ENCODE measurements at regions not wholly inside any gene's neighbourhood (a gene's known extent, or its start where the extent isn't known, plus 50 kb on each side); places are given as distances from the start of the nearest gene placed in this dataset.

- no peak overlapping the region for H3K4me3 ChIP-seq (ENCODE audit: low read length)
- no peak for TF ChIP-seq CTCF (conservative IDR thresholded peaks at IDR 0.05; ENCODE audit: low read length)
- no peak for DNase-seq (ENCODE audit: low read depth)
Observed at GRCh38 chr7:91564541-91564940, 300.3 kb downstream of the FZD1 start.

GRCh38 chr7:91565499-91566401 lies 301.5 kb downstream of the FZD1 start:
- H3K4me3 ChIP-seq (ENCODE audit: low read length): peak overlapping the region; percentile 14
- peak; percentile 69 for DNase-seq (ENCODE audit: low read depth)
- TF ChIP-seq CTCF (conservative IDR thresholded peaks at IDR 0.05; ENCODE audit: low read length): no peak

GRCh38 chr7:91566402-91566732 lies 302.1 kb downstream of the FZD1 start:
- no peak for DNase-seq (ENCODE audit: low read depth)
- no peak for TF ChIP-seq CTCF (conservative IDR thresholded peaks at IDR 0.05; ENCODE audit: low read length)
- peak overlapping the region; percentile 14 for H3K4me3 ChIP-seq (ENCODE audit: low read length)

- no peak for DNase-seq (ENCODE audit: low read depth)
- H3K4me3 ChIP-seq (ENCODE audit: low read length): no peak overlapping the region
- no peak for TF ChIP-seq CTCF (conservative IDR thresholded peaks at IDR 0.05; ENCODE audit: low read length)
Observed at GRCh38 chr7:91567081-91568012, 303.1 kb downstream of the FZD1 start.

- DNase-seq (ENCODE audit: low read depth): no peak
- no peak overlapping the region for H3K4me3 ChIP-seq (ENCODE audit: low read length)
- TF ChIP-seq CTCF (conservative IDR thresholded peaks at IDR 0.05; ENCODE audit: low read length): no peak
Observed at GRCh38 chr7:91568138-91568537, 303.9 kb downstream of the FZD1 start.

- no peak for TF ChIP-seq CTCF (conservative IDR thresholded peaks at IDR 0.05; ENCODE audit: low read length)
- DNase-seq (ENCODE audit: low read depth): peak; percentile 43
- H3K4me3 ChIP-seq (ENCODE audit: low read length): no peak overlapping the region
Observed at GRCh38 chr7:91569728-91570457, 305.7 kb downstream of the FZD1 start.

Measured in AG10803 (cell line).